ENCODE measurements at regions not wholly inside any gene's neighbourhood (a gene's known extent, or its start where the extent isn't known, plus 50 kb on each side); places are given as distances from the start of the nearest gene placed in this dataset.

DNA sequence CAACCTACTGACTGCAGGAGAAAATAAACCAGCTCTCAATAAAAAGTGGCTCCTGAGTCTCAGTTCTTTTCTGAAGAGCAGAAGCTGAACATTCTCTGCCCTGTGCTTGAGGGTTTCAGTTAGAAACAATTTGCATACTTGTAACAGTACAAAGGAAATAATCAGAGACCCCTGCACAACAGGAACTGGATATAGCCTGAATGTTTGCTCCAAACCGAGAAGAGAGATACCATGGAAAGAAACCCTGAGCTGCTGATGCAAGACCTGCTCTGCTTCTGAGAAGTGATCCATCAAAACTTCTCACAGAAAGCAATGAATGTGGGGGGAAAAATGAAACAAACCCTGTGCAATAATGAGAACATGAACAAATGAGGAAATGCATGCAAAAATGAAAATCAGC is 592.9 kb downstream of the SEMA5A start:
- Histone ChIP-seq H3K36me3 (ENCODE audit: insufficient read depth, insufficient read length, low read length) (no peaks in the 10 kb centered on the region), H3K27me3 (ENCODE audit: insufficient read depth, insufficient read length) (no peaks in the 10 kb centered on the region), H3K4me3 (ENCODE audit: insufficient read length, low read depth) (no peak overlapping the region), H3K9ac (ENCODE audit: insufficient read length, low read depth) (no peak overlapping the region), H3K4me1 (ENCODE audit: insufficient read depth, insufficient read length) (no peaks in the 10 kb centered on the region), H3K9me3 (ENCODE audit: insufficient read depth, low read length) (no peaks in the 10 kb centered on the region)
- TF ChIP-seq ZNF274 (IDR thresholded peaks at IDR 0.05; ENCODE audit: low read depth, low read length), result no peak
- no peak for TF ChIP-seq SUZ12 (IDR thresholded peaks at IDR 0.05; ENCODE audit: extremely low read depth, insufficient read depth, insufficient read length)
- TF ChIP-seq YY1 (IDR thresholded peaks at IDR 0.05; ENCODE audit: insufficient read depth, insufficient read length), result no peak
- no peak for DNase-seq (ENCODE audit: low read depth, low spot score)

DNA sequence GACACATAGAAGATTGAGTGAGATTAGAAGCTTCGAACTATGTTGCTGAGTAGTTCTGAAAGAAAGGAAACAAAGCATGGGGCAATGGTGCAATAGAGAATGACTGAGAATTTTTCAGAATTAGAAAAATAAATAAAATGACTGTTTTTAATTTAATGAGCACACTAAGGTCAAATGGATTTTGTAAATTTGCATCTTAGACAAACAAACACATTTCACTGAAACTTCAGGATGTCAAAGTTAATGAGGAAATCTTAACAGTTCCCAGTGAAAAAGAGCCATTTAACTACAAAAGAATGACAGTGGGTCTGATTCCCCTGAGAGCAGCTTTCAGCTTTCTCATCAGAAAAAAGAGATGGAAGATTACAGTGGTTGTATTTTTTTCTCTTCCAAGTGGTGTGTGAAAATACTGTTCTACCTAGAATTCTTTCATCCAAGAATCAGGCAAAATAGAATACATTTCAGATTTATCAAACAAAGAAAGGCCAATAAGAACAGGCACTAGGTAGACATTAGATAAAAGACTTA is 591.9 kb downstream of the SEMA5A start:
- TF ChIP-seq SUZ12 (IDR thresholded peaks at IDR 0.05; ENCODE audit: extremely low read depth, insufficient read depth, insufficient read length), result no peak
- DNase-seq (ENCODE audit: low read depth, low spot score), result no peak
- Histone ChIP-seq H3K4me3 (ENCODE audit: insufficient read length, low read depth) (no peak overlapping the region), H3K4me1 (ENCODE audit: insufficient read depth, insufficient read length) (no peaks in the 10 kb centered on the region), H3K9me3 (ENCODE audit: insufficient read depth, low read length) (no peaks in the 10 kb centered on the region), H3K36me3 (ENCODE audit: insufficient read depth, insufficient read length, low read length) (no peaks in the 10 kb centered on the region), H3K27me3 (ENCODE audit: insufficient read depth, insufficient read length) (no peaks in the 10 kb centered on the region), H3K9ac (ENCODE audit: insufficient read length, low read depth) (no peak overlapping the region)

DNA sequence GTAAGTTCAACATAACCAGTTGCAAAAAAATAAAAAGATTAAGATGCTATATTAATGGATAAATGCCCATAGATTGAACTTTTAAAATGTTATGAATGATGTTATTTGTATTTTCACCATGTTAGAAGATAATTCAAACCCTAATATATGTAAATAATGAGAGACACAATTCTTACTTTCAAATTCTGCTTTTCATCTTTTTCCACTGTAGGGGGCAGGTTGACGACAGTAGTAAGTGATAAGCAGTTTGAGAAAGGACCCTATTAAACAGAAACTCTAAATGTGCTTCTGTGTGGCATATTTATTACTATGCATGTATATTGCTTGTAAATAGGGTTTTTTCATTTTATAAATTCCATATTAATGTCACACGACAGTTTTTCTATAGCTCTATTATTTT is 591.1 kb downstream of the SEMA5A start:
- Histone ChIP-seq H3K4me1 (ENCODE audit: insufficient read depth, insufficient read length) (no peaks in the 10 kb centered on the region), H3K36me3 (ENCODE audit: insufficient read depth, insufficient read length, low read length) (no peaks in the 10 kb centered on the region), H3K9me3 (ENCODE audit: insufficient read depth, low read length) (no peaks in the 10 kb centered on the region), H3K9ac (ENCODE audit: insufficient read length, low read depth) (no peak overlapping the region), H3K27me3 (ENCODE audit: insufficient read depth, insufficient read length) (no peaks in the 10 kb centered on the region), H3K4me3 (ENCODE audit: insufficient read length, low read depth) (no peak overlapping the region)
- TF ChIP-seq ZNF274 (IDR thresholded peaks at IDR 0.05; ENCODE audit: low read depth, low read length), result no peak
- no peak for TF ChIP-seq SUZ12 (IDR thresholded peaks at IDR 0.05; ENCODE audit: extremely low read depth, insufficient read depth, insufficient read length)
- no peak for TF ChIP-seq YY1 (IDR thresholded peaks at IDR 0.05; ENCODE audit: insufficient read depth, insufficient read length)
- no peak for DNase-seq (ENCODE audit: low read depth, low spot score)

DNA sequence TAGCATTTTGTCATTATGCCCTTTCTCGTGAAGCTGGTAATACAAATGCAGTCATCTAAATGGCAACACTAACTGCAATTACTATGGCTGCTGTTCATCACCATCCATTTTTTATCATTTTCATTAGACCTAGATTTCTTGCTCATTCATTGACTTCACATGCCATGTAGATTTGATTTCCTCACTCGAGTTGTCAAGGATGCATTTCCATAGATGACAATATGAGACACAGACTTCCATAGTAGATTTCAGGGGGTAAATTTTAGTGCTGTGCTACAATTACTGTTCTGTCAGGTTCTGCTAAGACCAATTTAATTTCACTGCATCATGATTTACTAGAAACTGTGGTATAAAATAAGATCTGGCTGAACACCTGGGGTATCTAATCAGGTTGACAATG is 589.2 kb downstream of the SEMA5A start:
- no peak for TF ChIP-seq ZNF274 (IDR thresholded peaks at IDR 0.05; ENCODE audit: low read depth, low read length)
- TF ChIP-seq SUZ12 (IDR thresholded peaks at IDR 0.05; ENCODE audit: extremely low read depth, insufficient read depth, insufficient read length), result no peak
- TF ChIP-seq YY1 (IDR thresholded peaks at IDR 0.05; ENCODE audit: insufficient read depth, insufficient read length), result no peak
- Histone ChIP-seq H3K9me3 (ENCODE audit: insufficient read depth, low read length) (no peaks in the 10 kb centered on the region), H3K27me3 (ENCODE audit: insufficient read depth, insufficient read length) (no peaks in the 10 kb centered on the region), H3K36me3 (ENCODE audit: insufficient read depth, insufficient read length, low read length) (no peaks in the 10 kb centered on the region), H3K4me3 (ENCODE audit: insufficient read length, low read depth) (no peak overlapping the region), H3K4me1 (ENCODE audit: insufficient read depth, insufficient read length) (no peaks in the 10 kb centered on the region), H3K9ac (ENCODE audit: insufficient read length, low read depth) (no peak overlapping the region)
- no peak for DNase-seq (ENCODE audit: low read depth, low spot score)

DNA sequence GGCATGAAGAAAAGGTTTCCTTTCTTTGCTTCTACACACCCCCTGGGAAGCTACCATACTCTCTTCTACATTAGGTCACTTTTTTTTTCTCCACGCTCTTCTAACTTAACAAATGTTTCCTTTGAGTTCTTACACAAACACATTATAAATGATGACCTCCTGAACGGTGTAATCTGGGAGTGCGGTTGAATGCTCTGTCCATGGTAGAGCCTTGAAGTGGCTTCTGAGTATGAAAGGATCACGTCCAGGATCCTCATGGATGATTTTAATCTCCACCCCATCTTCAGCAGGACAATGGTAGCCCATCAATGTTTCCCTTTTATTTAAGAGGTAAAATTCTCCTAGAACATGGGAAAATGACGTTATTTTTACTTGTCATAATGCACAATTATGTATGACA is 587.3 kb downstream of the SEMA5A start:
- H3K9me3 ChIP-seq (ENCODE audit: insufficient read depth, low read length), result no peaks in the 10 kb centered on the region
- no peaks in the 10 kb centered on the region for H3K36me3 ChIP-seq (ENCODE audit: insufficient read depth, insufficient read length, low read length)
- no peak overlapping the region for H3K9ac ChIP-seq (ENCODE audit: insufficient read length, low read depth)
- no peaks in the 10 kb centered on the region for H3K27me3 ChIP-seq (ENCODE audit: insufficient read depth, insufficient read length)
- H3K4me3 ChIP-seq (ENCODE audit: insufficient read length, low read depth), result no peak overlapping the region
- H3K4me1 ChIP-seq (ENCODE audit: insufficient read depth, insufficient read length), result no peaks in the 10 kb centered on the region
- no peak for TF ChIP-seq SUZ12 (IDR thresholded peaks at IDR 0.05; ENCODE audit: extremely low read depth, insufficient read depth, insufficient read length)
- no peak for DNase-seq (ENCODE audit: low read depth, low spot score)

DNA sequence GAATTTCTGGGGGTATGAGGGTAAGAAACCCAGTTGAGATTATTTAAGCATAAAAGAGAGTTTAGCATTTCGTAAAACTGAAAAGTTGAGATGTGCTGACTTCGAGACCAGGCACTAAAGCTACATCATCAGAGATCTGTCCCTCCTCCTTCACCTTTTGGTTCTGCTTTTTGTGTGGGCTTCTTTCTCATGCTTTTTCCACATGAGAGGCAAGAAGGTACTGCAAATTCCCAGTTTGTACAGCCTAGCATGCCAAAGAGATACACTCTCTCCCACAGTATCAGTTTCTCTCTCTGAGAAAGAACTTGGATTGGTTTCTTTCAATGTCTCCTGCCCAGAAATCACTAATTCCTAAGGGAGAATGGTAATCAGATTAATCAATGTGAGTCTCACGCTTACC is 584.7 kb downstream of the SEMA5A start:
- H3K36me3 ChIP-seq (ENCODE audit: insufficient read depth, insufficient read length, low read length), result no peaks in the 10 kb centered on the region
- no peaks in the 10 kb centered on the region for H3K27me3 ChIP-seq (ENCODE audit: insufficient read depth, insufficient read length)
- no peak overlapping the region for H3K9ac ChIP-seq (ENCODE audit: insufficient read length, low read depth)
- no peak for DNase-seq (ENCODE audit: low read depth, low spot score)
- TF ChIP-seq ZNF274 (IDR thresholded peaks at IDR 0.05; ENCODE audit: low read depth, low read length), result no peak
- TF ChIP-seq SUZ12 (IDR thresholded peaks at IDR 0.05; ENCODE audit: extremely low read depth, insufficient read depth, insufficient read length), result no peak
- no peaks in the 10 kb centered on the region for H3K9me3 ChIP-seq (ENCODE audit: insufficient read depth, low read length)
- H3K4me1 ChIP-seq (ENCODE audit: insufficient read depth, insufficient read length), result no peaks in the 10 kb centered on the region
- no peak overlapping the region for H3K4me3 ChIP-seq (ENCODE audit: insufficient read length, low read depth)

DNA sequence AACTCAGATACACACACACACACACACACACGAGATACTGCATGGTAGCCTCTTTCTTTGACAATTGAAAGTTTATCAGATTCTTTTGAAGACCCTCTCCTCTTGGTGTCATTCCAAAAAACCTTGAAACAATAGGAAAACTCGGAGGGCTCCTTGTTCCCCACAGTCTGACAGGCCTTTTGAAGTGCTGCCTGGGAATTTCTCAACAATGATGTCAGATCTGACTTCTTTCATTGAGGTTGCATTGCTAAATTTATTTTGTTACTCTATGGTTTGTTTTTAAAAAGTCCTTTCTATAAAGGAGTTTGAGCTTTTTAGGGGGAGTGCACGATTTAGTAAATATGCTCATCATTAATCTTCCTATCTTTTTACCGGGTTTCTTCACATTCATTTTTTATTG is 583.9 kb downstream of the SEMA5A start:
- Histone ChIP-seq H3K4me1 (ENCODE audit: insufficient read depth, insufficient read length) (no peaks in the 10 kb centered on the region), H3K4me3 (ENCODE audit: insufficient read length, low read depth) (no peak overlapping the region), H3K9ac (ENCODE audit: insufficient read length, low read depth) (no peak overlapping the region), H3K36me3 (ENCODE audit: insufficient read depth, insufficient read length, low read length) (no peaks in the 10 kb centered on the region), H3K27me3 (ENCODE audit: insufficient read depth, insufficient read length) (no peaks in the 10 kb centered on the region), H3K9me3 (ENCODE audit: insufficient read depth, low read length) (no peaks in the 10 kb centered on the region)
- no peak for DNase-seq (ENCODE audit: low read depth, low spot score)
- no peak for TF ChIP-seq ZNF274 (IDR thresholded peaks at IDR 0.05; ENCODE audit: low read depth, low read length)

DNA sequence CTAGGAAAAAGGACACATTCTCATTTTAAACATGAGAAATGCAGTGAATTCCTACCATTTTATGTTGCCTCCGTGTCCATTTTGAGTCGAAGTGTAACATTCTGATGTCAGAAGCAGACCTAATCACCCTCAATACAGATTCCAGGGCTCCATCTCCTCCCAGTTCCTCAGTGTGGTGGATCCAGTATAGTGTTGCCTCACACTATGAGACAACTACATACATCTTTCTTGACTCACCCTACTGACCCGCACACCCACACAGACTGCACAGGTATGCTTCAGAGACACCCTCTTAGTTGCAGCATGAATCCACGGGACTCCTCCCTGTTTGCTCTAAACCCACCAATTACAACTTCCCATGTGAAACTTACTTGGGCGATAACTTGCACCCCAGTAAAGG is 564.9 kb downstream of the SEMA5A start:
- TF ChIP-seq SUZ12 (IDR thresholded peaks at IDR 0.05; ENCODE audit: extremely low read depth, insufficient read depth, insufficient read length) (no peak), YY1 (IDR thresholded peaks at IDR 0.05; ENCODE audit: insufficient read depth, insufficient read length) (no peak), ZNF274 (IDR thresholded peaks at IDR 0.05; ENCODE audit: low read depth, low read length) (no peak)
- Histone ChIP-seq H3K36me3 (ENCODE audit: insufficient read depth, insufficient read length, low read length) (no peaks in the 10 kb centered on the region), H3K27me3 (ENCODE audit: insufficient read depth, insufficient read length) (no peaks in the 10 kb centered on the region), H3K9ac (ENCODE audit: insufficient read length, low read depth) (no peak overlapping the region), H3K4me3 (ENCODE audit: insufficient read length, low read depth) (no peak overlapping the region), H3K4me1 (ENCODE audit: insufficient read depth, insufficient read length) (no peaks in the 10 kb centered on the region), H3K9me3 (ENCODE audit: insufficient read depth, low read length) (no peaks in the 10 kb centered on the region)
- DNase-seq (ENCODE audit: low read depth, low spot score), result no peak
